ENCODE measurements at regions not wholly inside any gene's neighbourhood (a gene's known extent, or its start where the extent isn't known, plus 50 kb on each side); places are given as distances from the start of the nearest gene placed in this dataset.

- Histone ChIP-seq H3K9me3 (ENCODE audit: low read depth, low read length) (no peaks in the 10 kb centered on the region), H3K4me3 (no peak overlapping the region), H3K36me3 (ENCODE audit: insufficient read depth, low read length) (no peaks in the 10 kb centered on the region), H3K9ac (ENCODE audit: insufficient read length) (no peak overlapping the region), H3K27ac (no peak overlapping the region)
- TF ChIP-seq FOXP2 (optimal IDR thresholded peaks at IDR 0.05; ENCODE audit: control extremely low read depth, extremely low read length, insufficient read depth), result no peak
- TF ChIP-seq POLR2AphosphoS5 (IDR thresholded peaks at IDR 0.05; ENCODE audit: borderline replicate concordance, low read depth, low read length), result no peak
- no peak for TF ChIP-seq EZH2 (IDR thresholded peaks at IDR 0.05)
- no peak for DNase-seq (ENCODE audit: low read depth, low spot score)
Observed at GRCh38 chr9:89872426-89872912, 267.7 kb downstream of the GADD45G start.

GRCh38 chr9:89872913-89873707 lies 268.3 kb downstream of the GADD45G start:
- DNase-seq (ENCODE audit: low read depth, low spot score), result no peak
- no peaks in the 10 kb centered on the region for H3K36me3 ChIP-seq (ENCODE audit: insufficient read depth, low read length)
- no peak overlapping the region for H3K27ac ChIP-seq
- H3K9me3 ChIP-seq (ENCODE audit: low read depth, low read length), result no peaks in the 10 kb centered on the region
- H3K4me3 ChIP-seq, result no peak overlapping the region
- H3K9ac ChIP-seq (ENCODE audit: insufficient read length), result no peak overlapping the region
- no peak for TF ChIP-seq FOXP2 (optimal IDR thresholded peaks at IDR 0.05; ENCODE audit: control extremely low read depth, extremely low read length, insufficient read depth)
- TF ChIP-seq EZH2 (IDR thresholded peaks at IDR 0.05), result no peak
- no peak for TF ChIP-seq POLR2AphosphoS5 (IDR thresholded peaks at IDR 0.05; ENCODE audit: borderline replicate concordance, low read depth, low read length)

DNA sequence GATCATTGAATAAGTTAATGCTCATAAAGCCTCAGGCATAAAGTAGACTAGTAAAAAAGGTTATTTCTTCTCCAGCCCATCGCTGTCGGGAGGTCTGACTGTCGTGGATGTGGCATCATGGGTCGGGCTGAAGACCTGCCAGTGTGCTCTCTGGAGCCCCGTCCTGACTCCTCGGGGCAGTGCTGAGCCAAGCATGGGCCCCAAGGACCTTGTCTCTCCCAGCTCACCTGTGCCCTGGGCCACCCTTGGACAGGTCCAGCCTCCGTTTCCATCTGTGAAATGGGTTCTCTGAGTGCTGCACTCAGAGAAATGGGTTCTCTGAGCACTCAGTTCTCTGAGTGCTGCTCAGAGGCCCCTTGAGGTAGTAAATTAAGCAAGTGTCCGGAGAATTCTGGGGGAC lies 269.0 kb downstream of the GADD45G start:
- Histone ChIP-seq H3K9me3 (ENCODE audit: low read depth, low read length) (no peaks in the 10 kb centered on the region), H3K4me3 (no peak overlapping the region), H3K36me3 (ENCODE audit: insufficient read depth, low read length) (no peaks in the 10 kb centered on the region), H3K9ac (ENCODE audit: insufficient read length) (no peak overlapping the region), H3K27ac (no peak overlapping the region)
- TF ChIP-seq FOXP2 (optimal IDR thresholded peaks at IDR 0.05; ENCODE audit: control extremely low read depth, extremely low read length, insufficient read depth), result no peak
- no peak for TF ChIP-seq EZH2 (IDR thresholded peaks at IDR 0.05)
- no peak for TF ChIP-seq POLR2AphosphoS5 (IDR thresholded peaks at IDR 0.05; ENCODE audit: borderline replicate concordance, low read depth, low read length)
- no peak for DNase-seq (ENCODE audit: low read depth, low spot score)

- Histone ChIP-seq H3K4me3 (no peak overlapping the region), H3K9me3 (ENCODE audit: low read depth, low read length) (no peaks in the 10 kb centered on the region), H3K27ac (no peak overlapping the region), H3K9ac (ENCODE audit: insufficient read length) (no peak overlapping the region), H3K36me3 (ENCODE audit: insufficient read depth, low read length) (no peaks in the 10 kb centered on the region)
- TF ChIP-seq FOXP2 (optimal IDR thresholded peaks at IDR 0.05; ENCODE audit: control extremely low read depth, extremely low read length, insufficient read depth) (no peak), POLR2AphosphoS5 (IDR thresholded peaks at IDR 0.05; ENCODE audit: borderline replicate concordance, low read depth, low read length) (no peak), EZH2 (IDR thresholded peaks at IDR 0.05) (no peak)
- no peak for DNase-seq (ENCODE audit: low read depth, low spot score)
Observed at GRCh38 chr9:89874351-89875321, 269.8 kb downstream of the GADD45G start.

DNA sequence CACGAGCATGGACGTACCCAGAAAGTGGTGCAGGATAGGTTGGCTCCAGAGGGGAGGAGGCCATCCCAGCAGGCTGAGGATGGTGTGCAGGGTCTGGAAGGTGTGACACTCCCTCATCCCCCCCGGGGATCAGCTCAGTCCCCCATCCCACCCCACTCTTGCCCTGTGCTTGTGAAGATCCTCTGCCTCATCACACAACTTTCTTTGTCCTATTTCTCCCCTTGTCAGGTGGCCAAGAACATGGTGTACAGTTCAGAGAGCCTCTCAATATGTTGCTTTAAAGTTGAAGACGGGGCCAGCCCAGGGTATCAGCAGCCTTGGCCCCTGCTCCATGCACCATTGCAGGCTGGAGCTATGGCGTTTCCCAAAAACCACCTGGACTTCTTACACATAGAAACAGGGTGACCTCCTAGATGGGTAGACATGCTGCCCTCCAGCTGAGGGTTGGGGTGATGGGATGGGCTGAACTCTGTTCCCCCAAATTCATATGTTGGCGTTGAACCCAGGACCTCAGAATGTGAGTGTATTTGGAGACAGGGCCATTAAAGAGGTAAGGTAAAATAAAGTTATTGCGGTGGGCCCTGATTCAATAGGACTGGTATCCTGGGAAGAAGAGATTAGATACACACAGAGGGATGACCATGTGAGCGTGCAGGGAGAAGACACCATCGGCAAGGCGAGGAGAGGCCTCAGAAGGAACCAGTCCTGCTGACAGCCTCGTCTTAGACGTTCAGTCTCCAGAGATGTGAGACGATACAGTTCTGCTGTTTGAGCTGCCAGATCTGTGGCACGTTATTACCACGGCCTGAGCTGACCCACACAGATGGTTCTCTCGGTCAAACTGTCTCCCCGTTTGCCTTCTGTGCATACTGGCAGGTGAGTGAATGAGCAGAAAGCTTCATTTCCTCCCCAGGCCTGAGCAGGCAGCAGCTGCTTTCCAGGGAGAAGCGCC lies 272.5 kb downstream of the GADD45G start:
- TF ChIP-seq EZH2 (IDR thresholded peaks at IDR 0.05), result no peak
- no peak for TF ChIP-seq POLR2AphosphoS5 (IDR thresholded peaks at IDR 0.05; ENCODE audit: borderline replicate concordance, low read depth, low read length)
- no peak for TF ChIP-seq FOXP2 (optimal IDR thresholded peaks at IDR 0.05; ENCODE audit: control extremely low read depth, extremely low read length, insufficient read depth)
- DNase-seq (ENCODE audit: low read depth, low spot score), result no peak
- no peaks in the 10 kb centered on the region for H3K9me3 ChIP-seq (ENCODE audit: low read depth, low read length)
- no peak overlapping the region for H3K4me3 ChIP-seq
- H3K27ac ChIP-seq, result no peak overlapping the region
- no peak overlapping the region for H3K9ac ChIP-seq (ENCODE audit: insufficient read length)
- H3K36me3 ChIP-seq (ENCODE audit: insufficient read depth, low read length), result no peaks in the 10 kb centered on the region

DNA sequence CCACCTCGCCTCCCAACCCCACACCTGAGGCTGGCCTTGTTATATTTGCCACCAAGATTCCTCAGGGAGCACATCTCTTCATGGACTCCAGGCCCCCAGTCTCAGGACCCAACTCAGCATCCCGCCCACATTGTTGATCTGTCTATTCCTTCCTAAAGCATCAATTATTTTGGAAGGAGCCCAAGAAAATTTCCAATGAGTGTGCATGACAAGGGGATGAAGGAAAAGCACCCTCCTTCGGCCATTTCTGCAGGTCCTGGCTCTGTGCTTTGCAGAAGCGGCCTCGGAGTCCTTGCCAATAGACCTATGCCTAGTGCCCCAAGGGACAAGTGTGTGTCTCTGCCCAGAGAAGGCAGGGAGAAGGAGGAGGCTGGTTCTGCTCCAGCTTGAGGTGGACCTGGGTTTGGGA lies 273.2 kb downstream of the GADD45G start:
- no peak for DNase-seq (ENCODE audit: low read depth, low spot score)
- Histone ChIP-seq H3K4me3 (no peak overlapping the region), H3K36me3 (ENCODE audit: insufficient read depth, low read length) (no peaks in the 10 kb centered on the region), H3K9me3 (ENCODE audit: low read depth, low read length) (no peaks in the 10 kb centered on the region), H3K9ac (ENCODE audit: insufficient read length) (no peak overlapping the region), H3K27ac (no peak overlapping the region)
- TF ChIP-seq FOXP2 (optimal IDR thresholded peaks at IDR 0.05; ENCODE audit: control extremely low read depth, extremely low read length, insufficient read depth) (no peak), EZH2 (IDR thresholded peaks at IDR 0.05) (no peak), POLR2AphosphoS5 (IDR thresholded peaks at IDR 0.05; ENCODE audit: borderline replicate concordance, low read depth, low read length) (no peak)

DNA sequence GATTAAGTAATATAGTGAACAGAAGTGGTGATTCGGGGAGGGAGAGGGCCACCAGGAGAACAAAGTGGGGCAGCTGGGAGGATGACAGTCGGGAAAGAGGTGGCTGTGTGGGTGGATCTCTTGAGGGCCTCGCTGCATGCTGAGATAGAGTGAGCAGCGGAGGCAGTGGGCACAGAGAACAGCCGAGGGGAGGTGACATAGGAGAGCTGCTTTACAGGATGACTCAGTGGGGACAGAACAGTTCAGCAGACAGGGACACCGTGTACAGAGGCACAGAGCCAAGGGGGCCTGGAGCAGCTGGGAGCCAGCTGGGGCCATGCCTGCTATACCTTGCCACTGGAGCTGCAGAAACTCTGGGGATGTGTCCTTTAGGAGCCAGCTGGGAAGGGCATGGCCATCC lies 273.9 kb downstream of the GADD45G start:
- H3K27ac ChIP-seq, result no peak overlapping the region
- no peak overlapping the region for H3K4me3 ChIP-seq
- DNase-seq (ENCODE audit: low read depth, low spot score), result no peak
- TF ChIP-seq EZH2 (IDR thresholded peaks at IDR 0.05), result no peak
- no peak for TF ChIP-seq POLR2AphosphoS5 (IDR thresholded peaks at IDR 0.05; ENCODE audit: borderline replicate concordance, low read depth, low read length)
- TF ChIP-seq FOXP2 (optimal IDR thresholded peaks at IDR 0.05; ENCODE audit: control extremely low read depth, extremely low read length, insufficient read depth), result no peak
- H3K9me3 ChIP-seq (ENCODE audit: low read depth, low read length), result no peaks in the 10 kb centered on the region
- H3K9ac ChIP-seq (ENCODE audit: insufficient read length), result no peak overlapping the region
- H3K36me3 ChIP-seq (ENCODE audit: insufficient read depth, low read length), result no peaks in the 10 kb centered on the region
